HepG2 (cell line): ENCODE measurements at regions not wholly inside any gene's neighbourhood (a gene's known extent, or its start where the extent isn't known, plus 50 kb on each side); places are given as distances from the start of the nearest gene placed in this dataset.

Experiments
- ARHGAP35 ChIP-seq: sonication (generic); formaldehyde crosslinking; IDR thresholded peaks from 2 replicates; pipeline ENCODE4 v1.9.0; 2022; ENCODE audit warnings: mild to moderate bottlenecking, inconsistent platforms, moderate library complexity, missing genetic modification reagents, borderline replicate concordance
- CTCF ChIP-seq: sonication (generic); formaldehyde crosslinking; IDR thresholded peaks from 2 replicates; pipeline ENCODE4 v1.5.0; 2020; ENCODE audit warnings: mild to moderate bottlenecking, missing genetic modification reagents, moderate library complexity
- EZH2 ChIP-seq: conservative IDR thresholded peaks from 2 replicates; pipeline ENCODE4 v1.6.1; 2012; ENCODE audit warnings: mild to moderate bottlenecking, low read depth, low read length, moderate library complexity
- JUN ChIP-seq: sonication (generic); formaldehyde crosslinking; IDR thresholded peaks from 2 replicates; pipeline ENCODE4 v1.4.0; 2020; ENCODE audit warnings: mild to moderate bottlenecking, missing genetic modification reagents
- NFIC ChIP-seq: IDR thresholded peaks from 2 replicates; pipeline ENCODE4 v1.6.1; 2012; ENCODE audit warnings: mild to moderate bottlenecking, low read length, inconsistent platforms
- NFYC ChIP-seq: IDR thresholded peaks from 2 replicates; pipeline ENCODE4 v1.6.1; 2016; ENCODE audit warnings: missing genetic modification reagents, missing compliant biosample characterization
- POLR2AphosphoS5 ChIP-seq: IDR thresholded peaks from 2 replicates; pipeline ENCODE4 v1.6.1; 2012; ENCODE audit warnings: low read depth, low read length
- SP2 ChIP-seq: sonication (generic); formaldehyde crosslinking; IDR thresholded peaks from 2 replicates; pipeline ENCODE4 v1.5.1; 2020; ENCODE audit warnings: mild to moderate bottlenecking, missing genetic modification reagents
- ZNF558 ChIP-seq: sonication (generic); formaldehyde crosslinking; IDR thresholded peaks from 2 replicates; pipeline ENCODE4 v1.9.0; 2022; ENCODE audit warnings: mild to moderate bottlenecking, missing genetic modification reagents, borderline replicate concordance
- ZNF639 ChIP-seq: conservative IDR thresholded peaks from 2 replicates; pipeline ENCODE4 v1.6.1; 2018; ENCODE audit warnings: missing genetic modification reagents
- ZNF777 ChIP-seq: sonication (generic); formaldehyde crosslinking; IDR thresholded peaks from 2 replicates; pipeline ENCODE4 v1.4.0; 2020; ENCODE audit warnings: missing genetic modification reagents
- ZZZ3 ChIP-seq: sonication (generic); formaldehyde crosslinking; IDR thresholded peaks from 2 replicates; pipeline ENCODE4 v1.4.0; 2020; ENCODE audit warnings: missing genetic modification reagents, mild to moderate bottlenecking, borderline replicate concordance
- TF ChIP-seq, protein P1 (sequence below): sonication (generic); formaldehyde crosslinking; IDR thresholded peaks from 2 replicates; pipeline ENCODE4 v1.8.1; 2023; ENCODE audit warnings: missing genetic modification reagents, inconsistent platforms, borderline replicate concordance

DNA sequence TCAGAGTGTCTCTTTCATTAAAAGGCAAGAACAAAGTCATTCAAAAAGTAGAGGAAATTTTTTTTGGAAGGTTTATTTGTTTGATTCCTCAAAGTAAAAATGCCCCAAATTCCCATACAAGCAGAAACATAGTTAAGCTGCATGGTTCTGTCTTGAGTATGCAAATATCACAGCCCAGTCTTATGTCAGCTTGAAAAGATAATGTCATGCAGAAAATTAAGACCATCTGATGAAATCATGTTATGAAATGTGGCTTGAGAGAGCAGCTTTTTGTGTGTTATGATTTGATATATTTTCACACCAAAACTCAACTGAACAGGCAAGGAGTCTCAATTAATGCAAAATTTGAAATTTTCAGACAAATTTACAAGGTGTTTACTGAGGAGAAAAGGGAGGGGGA is 411.0 kb downstream of the LMO4 start:
- no peak for TF ChIP-seq ARHGAP35 (CRISPR knock-in tag)
- no peak for TF ChIP-seq SP2 (CRISPR knock-in tag)
- no peak for TF ChIP-seq ZZZ3 (CRISPR knock-in tag)
- TF ChIP-seq ZNF558: no peak
- TF ChIP-seq NFYC (CRISPR knock-in tag): no peak
- TF ChIP-seq ZNF639: no peak
- no peak for TF ChIP-seq ZNF777 (CRISPR knock-in tag)
- TF ChIP-seq CTCF (CRISPR knock-in tag): no peak
- TF ChIP-seq POLR2AphosphoS5: no peak
- TF ChIP-seq, protein P1, sequence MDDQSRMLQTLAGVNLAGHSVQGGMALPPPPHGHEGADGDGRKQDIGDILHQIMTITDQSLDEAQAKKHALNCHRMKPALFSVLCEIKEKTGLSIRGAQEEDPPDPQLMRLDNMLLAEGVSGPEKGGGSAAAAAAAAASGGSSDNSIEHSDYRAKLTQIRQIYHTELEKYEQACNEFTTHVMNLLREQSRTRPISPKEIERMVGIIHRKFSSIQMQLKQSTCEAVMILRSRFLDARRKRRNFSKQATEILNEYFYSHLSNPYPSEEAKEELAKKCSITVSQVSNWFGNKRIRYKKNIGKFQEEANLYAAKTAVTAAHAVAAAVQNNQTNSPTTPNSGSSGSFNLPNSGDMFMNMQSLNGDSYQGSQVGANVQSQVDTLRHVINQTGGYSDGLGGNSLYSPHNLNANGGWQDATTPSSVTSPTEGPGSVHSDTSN: no peak
- TF ChIP-seq EZH2: no peak
- TF ChIP-seq NFIC: no peak
- TF ChIP-seq JUN (CRISPR knock-in tag): no peak
